Ovary (tissue), 3 donors: ENCODE measurements at regions not wholly inside any gene's neighbourhood (a gene's known extent, or its start where the extent isn't known, plus 50 kb on each side); places are given as distances from the start of the nearest gene placed in this dataset.

Source experiments
- CTCF ChIP-seq, 3 donors: fragments of 450-650 bp in 2 of 3; fragments of 200-600 bp in 1 of 3; IDR thresholded peaks; one replicate each; pipeline versions ENCODE4 v1.5.1 to v1.8.0; 2016 to 2022; ENCODE audit warnings: antibody characterized with exemption in 3 of 3, mild to moderate bottlenecking in 1 of 3
- EP300 ChIP-seq: sonication (generic); formaldehyde crosslinking; IDR thresholded peaks from one replicate; pipeline ENCODE4 v1.6.1; 2017; ENCODE audit warnings: antibody characterized with exemption
- POLR2A ChIP-seq: fragments of 450-650 bp; IDR thresholded peaks from one replicate; pipeline ENCODE4 v1.6.1; 2017; ENCODE audit warnings: antibody characterized with exemption, mild to moderate bottlenecking, moderate library complexity
- donor health status: DM: no; HTN: no; CAD: no.

- TF ChIP-seq CTCF (IDR thresholded peaks at IDR 0.05) (no peak), EP300 (no peak), POLR2A (no peak)
Measured at GRCh38 chr3:82093641-82094040, 332.2 kb upstream of the GBE1 start.
